GM23338 (cell line): ENCODE measurements at regions not wholly inside any gene's neighbourhood (a gene's known extent, or its start where the extent isn't known, plus 50 kb on each side); places are given as distances from the start of the nearest gene placed in this dataset.

ENCODE experiments used
- ATAC-seq: fragments of 200-7000 bp; cut with Tn5 transposase; 3 replicates; pipeline ENCODE4 v1.9.1; 2020
- DNase-seq: peaks from one replicate; pipeline ENCODE4 v3.0.0-alpha.2; 2015; ENCODE audit warnings: low spot score
- H2AFZ ChIP-seq: fragments of 200-600 bp; sonication (generic); 2 replicates; pipeline ENCODE4 v1.8.0; 2016; ENCODE audit warnings: antibody characterized with exemption, mild to moderate bottlenecking, moderate library complexity
- H3F3A ChIP-seq: fragments of 200-600 bp; sonication (generic); replicated peaks from 2 replicates; pipeline ENCODE4 v1.8.0; 2017; ENCODE audit warnings: antibody characterized with exemption, mixed run types, low read depth
- H3K27ac ChIP-seq: fragments of 200-600 bp; sonication (generic); 2 replicates; pipeline ENCODE4 v1.6.1; 2016; ENCODE audit warnings: low read depth
- H3K27me3 ChIP-seq: fragments of 200-600 bp; sonication (generic); 2 replicates; pipeline ENCODE4 v1.8.0; 2016; ENCODE audit warnings: mild to moderate bottlenecking, mixed run types, moderate library complexity; ENCODE audit not compliant: insufficient read depth
- H3K36me3 ChIP-seq: fragments of 200-600 bp; sonication (generic); 2 replicates; pipeline ENCODE4 v1.8.0; 2016; ENCODE audit warnings: mild to moderate bottlenecking; ENCODE audit not compliant: insufficient read depth
- H3K4me1 ChIP-seq: fragments of 200-600 bp; sonication (generic); 2 replicates; pipeline ENCODE4 v1.8.0; 2016; ENCODE audit warnings: mild to moderate bottlenecking, moderate library complexity; ENCODE audit not compliant: insufficient read depth
- H3K4me2 ChIP-seq: fragments of 200-600 bp; sonication (generic); 2 replicates; pipeline ENCODE4 v1.7.1; 2017; ENCODE audit warnings: mixed run types
- H3K4me3 ChIP-seq: fragments of 200-600 bp; sonication (generic); 2 replicates; pipeline ENCODE4 v1.6.1; 2016; ENCODE audit warnings: mixed run types
- H3K79me2 ChIP-seq: fragments of 200-600 bp; sonication (generic); replicated peaks from 2 replicates; pipeline ENCODE4 v1.8.0; 2017; ENCODE audit warnings: mild to moderate bottlenecking; ENCODE audit not compliant: insufficient read depth
- H3K9me2 ChIP-seq: fragments of 200-600 bp; sonication (generic); 2 replicates; pipeline ENCODE4 v1.8.0; 2017; ENCODE audit not compliant: insufficient read depth
- H4K20me1 ChIP-seq: fragments of 200-600 bp; sonication (generic); replicated peaks from 2 replicates; pipeline ENCODE4 v1.8.0; 2017; ENCODE audit warnings: mild to moderate bottlenecking; ENCODE audit not compliant: insufficient read depth
- H3K27ac Mint-ChIP-seq: 2 replicates; pipeline ENCODE4 v1.8.0; 2020; ENCODE audit warnings: inconsistent platforms, mild to moderate bottlenecking, moderate library complexity, mixed read lengths
- H3K27me3 Mint-ChIP-seq: 3 replicates; pipeline ENCODE4 v1.8.0; 2022; ENCODE audit warnings: low read depth, mild to moderate bottlenecking, moderate library complexity, mixed read lengths, inconsistent platforms; ENCODE audit not compliant: insufficient read depth, poor library complexity
- H3K36me3 Mint-ChIP-seq: 3 replicates; pipeline ENCODE4 v1.8.0; 2021; ENCODE audit warnings: low read depth, mild to moderate bottlenecking, inconsistent platforms, moderate library complexity, mixed read lengths
- H3K4me1 Mint-ChIP-seq: 3 replicates; pipeline ENCODE4 v1.8.0; 2020; ENCODE audit warnings: mild to moderate bottlenecking, inconsistent platforms, mixed read lengths
- H3K4me3 Mint-ChIP-seq: 3 replicates; pipeline ENCODE4 v1.8.0; 2021; ENCODE audit warnings: moderate library complexity, mild to moderate bottlenecking, inconsistent platforms, mixed read lengths
- H3K9me3 Mint-ChIP-seq: 3 replicates; pipeline ENCODE4 v1.8.0; 2020; ENCODE audit warnings: moderate library complexity, mild to moderate bottlenecking, inconsistent platforms, mixed read lengths
- CREB1 ChIP-seq: fragments of 250-450 bp; sonication (Bioruptor Pico); IDR thresholded peaks from 2 replicates; pipeline ENCODE4 v1.5.0; 2020; ENCODE audit warnings: low read depth, mild to moderate bottlenecking, moderate library complexity
- EZH2phosphoT487 ChIP-seq: fragments of 200-600 bp; sonication (generic); IDR thresholded peaks from one replicate; pipeline ENCODE4 v1.8.1; 2018; ENCODE audit warnings: antibody characterized with exemption; ENCODE audit not compliant: unreplicated experiment
- JUNB ChIP-seq: IDR thresholded peaks from one replicate; pipeline ENCODE4 v1.6.1; 2016; ENCODE audit warnings: antibody characterized with exemption; ENCODE audit not compliant: unreplicated experiment
- NANOG ChIP-seq: IDR thresholded peaks from 2 replicates; pipeline ENCODE4 v1.6.1; 2016; ENCODE audit warnings: antibody characterized with exemption, borderline replicate concordance
- POLR2AphosphoS5 ChIP-seq: IDR thresholded peaks from 2 replicates; pipeline ENCODE4 v1.6.1; 2016; ENCODE audit warnings: antibody characterized with exemption, low read depth
- STAT1 ChIP-seq: IDR thresholded peaks from one replicate; pipeline ENCODE4 v1.6.1; 2016; ENCODE audit warnings: antibody characterized with exemption; ENCODE audit not compliant: unreplicated experiment
- ZNF331 ChIP-seq: fragments of 250-450 bp; sonication (Bioruptor Pico); IDR thresholded peaks from 2 replicates; pipeline ENCODE4 v1.5.0; 2020; ENCODE audit warnings: low read depth, mild to moderate bottlenecking, moderate library complexity
- ZNF462 ChIP-seq: fragments of 250-450 bp; sonication (Bioruptor Pico); IDR thresholded peaks from 2 replicates; pipeline ENCODE4 v1.5.0; 2020; ENCODE audit warnings: mild to moderate bottlenecking, moderate library complexity
- TF ChIP-seq, protein P1 (sequence below): IDR thresholded peaks from one replicate; pipeline ENCODE4 v1.6.1; 2018; ENCODE audit warnings: antibody characterized with exemption; ENCODE audit not compliant: unreplicated experiment

DNA sequence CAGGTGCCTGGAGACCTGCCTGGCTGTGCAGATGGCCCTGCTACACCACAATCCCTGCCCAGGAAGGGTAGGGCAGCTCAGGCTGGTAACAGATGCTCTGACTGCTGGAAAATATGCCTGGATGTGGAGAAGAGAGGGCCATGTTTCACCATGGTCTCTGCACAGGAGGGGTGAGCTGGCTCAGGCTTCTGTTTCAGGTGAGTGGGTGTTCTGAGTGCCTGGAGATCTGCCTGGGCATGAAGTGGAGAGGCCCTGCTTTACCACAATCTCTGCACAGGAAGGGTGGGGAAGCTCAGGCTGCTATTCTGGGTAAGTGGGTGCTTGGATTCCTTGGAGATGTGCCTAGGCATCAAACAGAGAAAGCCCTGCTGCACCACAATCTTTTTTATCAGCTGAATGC lies 350.1 kb downstream of the KIF20B start (continued):
- no peak for TF ChIP-seq ZNF462 (CRISPR knock-in tag)

GRCh38 chr10:90062786-90063185 lies 361.4 kb downstream of the KIF20B start:
- Histone ChIP-seq H3K27me3 (no peaks in the 10 kb centered on the region), H3F3A (no peaks in the 10 kb centered on the region), H3K9me2 (peaks cover 7% of the 10 kb centered on the region; the same call in 1 of the 2 replicates), H2AFZ (no peak overlapping the region), H3K4me2 (no peak overlapping the region), H3K4me3 (no peak overlapping the region), H4K20me1 (no peaks in the 10 kb centered on the region), H3K27ac (no peak overlapping the region), H3K4me1 (no peaks in the 10 kb centered on the region), H3K79me2 (no peaks in the 10 kb centered on the region), H3K36me3 (no peaks in the 10 kb centered on the region)
- Mint-ChIP-seq H3K27ac (no peak overlapping the region), H3K36me3 (no peaks in the 10 kb centered on the region), H3K27me3 (peaks cover 4% of the 10 kb centered on the region), H3K4me1 (no peaks in the 10 kb centered on the region), H3K9me3 (no peaks in the 10 kb centered on the region), H3K4me3 (no peak overlapping the region)
- no peak for TF ChIP-seq POLR2AphosphoS5
- TF ChIP-seq, protein P1, sequence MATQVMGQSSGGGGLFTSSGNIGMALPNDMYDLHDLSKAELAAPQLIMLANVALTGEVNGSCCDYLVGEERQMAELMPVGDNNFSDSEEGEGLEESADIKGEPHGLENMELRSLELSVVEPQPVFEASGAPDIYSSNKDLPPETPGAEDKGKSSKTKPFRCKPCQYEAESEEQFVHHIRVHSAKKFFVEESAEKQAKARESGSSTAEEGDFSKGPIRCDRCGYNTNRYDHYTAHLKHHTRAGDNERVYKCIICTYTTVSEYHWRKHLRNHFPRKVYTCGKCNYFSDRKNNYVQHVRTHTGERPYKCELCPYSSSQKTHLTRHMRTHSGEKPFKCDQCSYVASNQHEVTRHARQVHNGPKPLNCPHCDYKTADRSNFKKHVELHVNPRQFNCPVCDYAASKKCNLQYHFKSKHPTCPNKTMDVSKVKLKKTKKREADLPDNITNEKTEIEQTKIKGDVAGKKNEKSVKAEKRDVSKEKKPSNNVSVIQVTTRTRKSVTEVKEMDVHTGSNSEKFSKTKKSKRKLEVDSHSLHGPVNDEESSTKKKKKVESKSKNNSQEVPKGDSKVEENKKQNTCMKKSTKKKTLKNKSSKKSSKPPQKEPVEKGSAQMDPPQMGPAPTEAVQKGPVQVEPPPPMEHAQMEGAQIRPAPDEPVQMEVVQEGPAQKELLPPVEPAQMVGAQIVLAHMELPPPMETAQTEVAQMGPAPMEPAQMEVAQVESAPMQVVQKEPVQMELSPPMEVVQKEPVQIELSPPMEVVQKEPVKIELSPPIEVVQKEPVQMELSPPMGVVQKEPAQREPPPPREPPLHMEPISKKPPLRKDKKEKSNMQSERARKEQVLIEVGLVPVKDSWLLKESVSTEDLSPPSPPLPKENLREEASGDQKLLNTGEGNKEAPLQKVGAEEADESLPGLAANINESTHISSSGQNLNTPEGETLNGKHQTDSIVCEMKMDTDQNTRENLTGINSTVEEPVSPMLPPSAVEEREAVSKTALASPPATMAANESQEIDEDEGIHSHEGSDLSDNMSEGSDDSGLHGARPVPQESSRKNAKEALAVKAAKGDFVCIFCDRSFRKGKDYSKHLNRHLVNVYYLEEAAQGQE: no peak
- TF ChIP-seq NANOG: no peak
- no peak for TF ChIP-seq JUNB
- TF ChIP-seq ZNF331 (CRISPR knock-in tag): no peak
- no peak for TF ChIP-seq STAT1
- TF ChIP-seq EZH2phosphoT487: no peak
- no peak for TF ChIP-seq CREB1 (CRISPR knock-in tag)
- ATAC-seq (no peak), DNase-seq (no peak)
